Body of pancreas (tissue), 4 donors: ENCODE measurements at regions not wholly inside any gene's neighbourhood (a gene's known extent, or its start where the extent isn't known, plus 50 kb on each side); places are given as distances from the start of the nearest gene placed in this dataset.

Source experiments
- ATAC-seq: fragments of 150-250 bp; one replicate; pipeline ENCODE4 v1.9.1; 2016
- DNase-seq, 4 donors: peaks; one replicate each; pipeline ENCODE4 v3.0.0-alpha.2; 2019
- H3K27ac ChIP-seq, 4 donors: fragments of 200-600 bp; sonication (generic); 1 replicate in 3 of 4; 2 replicates in 1 of 4; pipeline versions ENCODE4 v1.5.1 to v1.6.1; 2016 to 2019; ENCODE audit warnings: mild to moderate bottlenecking in 1 of 4, mixed read lengths in 1 of 4, moderate library complexity in 1 of 4
- H3K27me3 ChIP-seq, 2 donors: fragments of 200-600 bp; sonication (generic); one replicate each; pipeline ENCODE4 v1.6.0; 2016; ENCODE audit warnings: mild to moderate bottlenecking in 1 of 2
- H3K36me3 ChIP-seq, 2 donors: fragments of 200-600 bp; sonication (generic); replicated peaks in 1 of 2; 2 replicates each; pipeline ENCODE4 v1.5.1; 2016; ENCODE audit warnings: low read depth in 2 of 2; ENCODE audit not compliant: insufficient read depth in 1 of 2
- H3K4me1 ChIP-seq: fragments of 200-600 bp; sonication (generic); one replicate; pipeline ENCODE4 v1.6.0; 2016
- H3K4me3 ChIP-seq, 2 donors: fragments of 200-600 bp; sonication (generic); 1 replicate in 1 of 2; 2 replicates in 1 of 2; pipeline ENCODE4 v1.5.1; 2016 to 2019
- H3K9me3 ChIP-seq, 3 donors: fragments of 200-600 bp; sonication (generic); 1 replicate in 2 of 3; 2 replicates in 1 of 3; pipeline ENCODE4 v1.5.1; 2016
- POLR2A ChIP-seq, 3 donors: fragments of 450-650 bp; IDR thresholded peaks; one replicate each; pipeline ENCODE4 v1.6.1; 2016; ENCODE audit warnings: antibody characterized with exemption in 3 of 3, mild to moderate bottlenecking in 2 of 3
- WGBS, 2 donors: methylation state at CpG; one replicate each; pipeline ENCODE4 v1.1.5; 2017; 5-methylcytosine and 5-hydroxymethylcytosine counted together
- intact Hi-C: fragments of 100-400 bp; cut with DNase I; formaldehyde crosslinking; loops from one replicate; pipeline ENCODE4 v1.15.1; 2023
- TF ChIP-seq, protein P1 (sequence below), 7 experiments: fragments of 450-650 bp in 4 of 7; fragments of 200-600 bp in 3 of 7; sonication (generic) in 3 of 7; IDR thresholded peaks; one replicate each; pipeline ENCODE4 v1.5.1; 2016 to 2019; ENCODE audit warnings: antibody characterized with exemption in 7 of 7

DNA sequence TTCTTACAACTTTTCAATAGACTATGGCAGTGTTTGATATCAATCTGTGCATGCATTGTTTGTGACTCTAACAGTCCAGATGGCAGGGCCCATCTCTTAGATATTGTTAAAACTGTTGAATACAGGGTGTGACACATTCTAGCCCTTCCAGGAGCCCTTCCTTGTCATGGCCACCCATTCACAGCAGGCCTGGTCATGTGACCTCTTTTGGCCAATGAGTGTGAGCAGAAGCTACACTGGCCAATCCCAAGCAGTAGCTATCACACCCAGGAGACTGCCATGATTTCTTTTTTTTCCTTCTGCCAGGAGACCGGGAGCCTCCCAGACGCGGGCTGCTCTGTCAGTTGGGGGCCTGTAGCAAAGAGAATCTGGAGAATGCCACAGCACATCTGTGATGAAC is 655.4 kb upstream of the MKI67 start:
- 67 to 77% methylated on average over 3 of the region's 3 CpGs for WGBS, 2 donors
- no peak for DNase-seq
- intact Hi-C loops, result no loop called here
- Histone ChIP-seq H3K4me1 (no peaks in the 10 kb centered on the region), H3K36me3 (no peaks in the 10 kb centered on the region), H3K27ac (no peak overlapping the region), H3K4me3 (no peak overlapping the region), H3K27me3 (no peaks in the 10 kb centered on the region), H3K9me3 (no peaks in the 10 kb centered on the region)
- TF ChIP-seq, protein P1, sequence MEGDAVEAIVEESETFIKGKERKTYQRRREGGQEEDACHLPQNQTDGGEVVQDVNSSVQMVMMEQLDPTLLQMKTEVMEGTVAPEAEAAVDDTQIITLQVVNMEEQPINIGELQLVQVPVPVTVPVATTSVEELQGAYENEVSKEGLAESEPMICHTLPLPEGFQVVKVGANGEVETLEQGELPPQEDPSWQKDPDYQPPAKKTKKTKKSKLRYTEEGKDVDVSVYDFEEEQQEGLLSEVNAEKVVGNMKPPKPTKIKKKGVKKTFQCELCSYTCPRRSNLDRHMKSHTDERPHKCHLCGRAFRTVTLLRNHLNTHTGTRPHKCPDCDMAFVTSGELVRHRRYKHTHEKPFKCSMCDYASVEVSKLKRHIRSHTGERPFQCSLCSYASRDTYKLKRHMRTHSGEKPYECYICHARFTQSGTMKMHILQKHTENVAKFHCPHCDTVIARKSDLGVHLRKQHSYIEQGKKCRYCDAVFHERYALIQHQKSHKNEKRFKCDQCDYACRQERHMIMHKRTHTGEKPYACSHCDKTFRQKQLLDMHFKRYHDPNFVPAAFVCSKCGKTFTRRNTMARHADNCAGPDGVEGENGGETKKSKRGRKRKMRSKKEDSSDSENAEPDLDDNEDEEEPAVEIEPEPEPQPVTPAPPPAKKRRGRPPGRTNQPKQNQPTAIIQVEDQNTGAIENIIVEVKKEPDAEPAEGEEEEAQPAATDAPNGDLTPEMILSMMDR (IDR thresholded peaks at IDR 0.05), result no peak
- no peak for TF ChIP-seq POLR2A (IDR thresholded peaks at IDR 0.05)
- no peak for ATAC-seq

DNA sequence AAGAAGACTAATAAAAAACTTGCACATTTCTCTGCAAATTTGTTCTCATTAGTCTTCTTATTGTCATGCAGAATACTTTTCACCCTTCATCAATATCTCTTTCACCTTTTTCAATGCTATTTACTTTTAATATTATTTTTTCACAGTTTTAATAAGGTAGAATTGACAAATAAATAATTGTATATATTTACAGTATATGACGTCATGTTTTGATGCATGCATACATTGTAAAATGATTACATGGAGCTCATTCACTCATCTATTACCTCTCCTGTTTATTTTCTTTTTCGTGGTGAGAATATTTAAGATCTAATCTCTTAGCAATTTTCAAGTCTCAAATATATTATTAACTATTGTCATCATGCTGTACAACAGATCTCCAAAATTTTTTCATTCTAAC is 658.2 kb upstream of the MKI67 start:
- H3K36me3 ChIP-seq, result no peaks in the 10 kb centered on the region
- WGBS, 2 donors, result 46 to 50% methylated on average over 2 of the region's 2 CpGs
- no peaks in the 10 kb centered on the region for H3K9me3 ChIP-seq
- H3K27me3 ChIP-seq, result no peaks in the 10 kb centered on the region
- no peak overlapping the region for H3K27ac ChIP-seq
- no peak overlapping the region for H3K4me3 ChIP-seq
- TF ChIP-seq, protein P1 (IDR thresholded peaks at IDR 0.05), result no peak
- TF ChIP-seq POLR2A (IDR thresholded peaks at IDR 0.05), result no peak
- intact Hi-C loops, result no loop called here
- H3K4me1 ChIP-seq, result no peaks in the 10 kb centered on the region
- ATAC-seq (no peak), DNase-seq (no peak)

DNA sequence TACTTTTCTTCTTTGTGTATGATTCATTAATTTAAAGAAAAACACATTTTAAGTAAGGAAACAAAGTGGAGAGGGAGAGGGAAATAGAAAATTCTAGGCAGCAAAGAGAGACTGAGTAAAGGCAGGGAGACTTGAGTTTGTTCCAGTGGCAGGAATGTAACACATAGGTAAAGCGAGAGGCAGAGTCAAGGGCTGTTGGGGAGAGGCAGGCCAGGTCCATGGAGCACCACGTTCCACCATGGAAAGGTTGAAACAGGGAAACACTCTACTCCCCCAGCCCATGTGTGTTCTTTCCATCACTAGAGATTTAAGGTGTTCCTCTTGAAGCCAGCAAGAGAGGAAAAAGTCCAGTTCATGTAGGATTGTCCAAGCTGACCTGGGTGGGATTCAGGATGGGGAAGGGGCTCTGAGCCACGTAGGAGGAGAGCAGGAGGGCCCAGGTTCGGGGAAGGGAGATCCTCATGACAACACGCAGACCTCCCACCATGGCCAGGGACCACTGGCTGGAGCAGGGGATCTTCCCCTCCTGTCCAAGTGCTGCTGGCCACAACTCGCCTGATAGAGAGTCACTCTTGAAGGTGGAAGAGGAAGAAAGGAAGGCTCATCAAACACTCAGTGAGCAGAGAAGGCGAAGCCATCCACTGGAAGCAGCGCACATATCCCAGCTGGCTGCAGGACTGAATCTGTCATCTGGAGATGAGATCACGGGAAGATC is 666.4 kb upstream of the MKI67 start:
- Histone ChIP-seq H3K9me3 (no peaks in the 10 kb centered on the region), H3K36me3 (no peaks in the 10 kb centered on the region), H3K27ac (no peak overlapping the region), H3K27me3 (no peaks in the 10 kb centered on the region), H3K4me1 (no peaks in the 10 kb centered on the region), H3K4me3 (no peak overlapping the region)
- WGBS, 2 donors, result 72 to 82% methylated on average over 9 of the region's 9 CpGs
- ATAC-seq (no peak), DNase-seq (no peak)
- TF ChIP-seq, protein P1 (IDR thresholded peaks at IDR 0.05), result no peak
- no peak for TF ChIP-seq POLR2A (IDR thresholded peaks at IDR 0.05)
- intact Hi-C loops, result no loop called here

DNA sequence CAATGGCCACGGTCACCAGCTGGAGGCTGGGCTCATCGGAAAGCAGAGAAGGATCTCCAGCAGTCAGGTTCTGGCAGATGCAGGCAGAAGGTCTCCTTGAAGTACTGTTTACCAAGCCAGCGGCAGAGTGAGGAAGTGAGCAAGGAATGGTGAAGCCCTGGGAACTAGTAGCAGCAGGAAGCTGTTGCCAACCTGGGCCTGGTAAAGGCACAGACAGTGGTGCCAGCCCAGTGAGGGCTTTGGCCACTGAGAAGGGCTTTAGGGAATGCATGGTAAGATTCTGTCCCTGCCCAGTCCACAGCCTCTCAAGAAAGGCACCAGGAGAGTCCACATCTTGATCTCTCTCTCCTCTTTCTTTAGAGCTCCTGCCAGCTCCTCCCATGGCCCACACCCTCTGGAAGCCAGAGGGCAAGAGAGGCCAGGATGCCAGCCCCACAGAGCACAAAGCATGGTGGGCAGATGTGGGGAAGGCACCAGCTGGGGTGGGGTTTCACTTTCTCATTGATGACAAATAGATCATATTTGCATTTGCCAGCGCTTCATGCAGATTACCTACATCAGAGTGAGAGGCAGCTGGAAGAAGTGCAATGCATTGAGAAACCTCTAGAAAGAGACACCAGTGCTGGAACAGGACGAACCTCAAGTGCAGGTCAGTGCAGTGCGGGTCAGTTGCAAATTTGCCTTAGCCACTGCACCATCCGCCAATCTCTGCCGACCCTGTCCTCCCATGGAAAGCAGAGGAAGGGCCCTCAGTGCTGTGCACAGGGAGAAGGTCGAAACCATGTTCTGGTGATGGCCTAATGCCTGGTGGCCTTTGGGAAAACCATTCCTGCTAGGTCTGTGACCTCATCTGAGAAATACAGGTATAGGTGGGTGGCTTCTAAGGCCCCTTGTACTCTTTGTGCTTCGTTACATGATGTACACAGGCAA is 667.8 kb upstream of the MKI67 start:
- H3K27me3 ChIP-seq, result no peaks in the 10 kb centered on the region
- H3K27ac ChIP-seq, result no peak overlapping the region
- no peaks in the 10 kb centered on the region for H3K4me1 ChIP-seq
- TF ChIP-seq, protein P1 (IDR thresholded peaks at IDR 0.05), result no peak
- TF ChIP-seq POLR2A (IDR thresholded peaks at IDR 0.05), result no peak
- intact Hi-C loops, result no loop called here
- DNase-seq (no peak), ATAC-seq (no peak)
- no peaks in the 10 kb centered on the region for H3K36me3 ChIP-seq
- no peak overlapping the region for H3K4me3 ChIP-seq
- 78 to 81% methylated on average over 10 of the region's 10 CpGs for WGBS, 2 donors
- H3K9me3 ChIP-seq, result no peaks in the 10 kb centered on the region
